Cardiac muscle cell (in vitro differentiated cells and primary cell): ENCODE measurements at regions not wholly inside any gene's neighbourhood (a gene's known extent, or its start where the extent isn't known, plus 50 kb on each side); places are given as distances from the start of the nearest gene placed in this dataset.

Experiments used
- DNase-seq, 2 donors: peaks; one replicate each; pipeline versions ENCODE4 v3.0.0 to v3.0.0-alpha.2; 2010 to 2017; ENCODE audit warnings: low read depth in 1 of 2, low spot score in 1 of 2
- H3K27ac ChIP-seq: fragments of 200-600 bp; sonication (generic); 2 replicates; pipeline ENCODE4 v1.5.1; 2016
- H3K27me3 ChIP-seq: fragments of 200-600 bp; sonication (generic); 2 replicates; pipeline ENCODE4 v1.6.0; 2016; ENCODE audit warnings: control low read depth
- H3K36me3 ChIP-seq: fragments of 200-600 bp; sonication (generic); 2 replicates; pipeline ENCODE4 v1.5.1; 2016; ENCODE audit warnings: control low read depth
- H3K4me1 ChIP-seq: fragments of 200-600 bp; sonication (generic); 2 replicates; pipeline ENCODE4 v1.8.1; 2017; ENCODE audit warnings: low read depth, mild to moderate bottlenecking, mixed run types
- H3K4me3 ChIP-seq: fragments of 200-600 bp; sonication (generic); 2 replicates; pipeline ENCODE4 v1.5.1; 2016; ENCODE audit warnings: mild to moderate bottlenecking
- H3K9me3 ChIP-seq: fragments of 200-600 bp; sonication (generic); 2 replicates; pipeline ENCODE4 v1.5.1; 2017; ENCODE audit warnings: low read depth, mild to moderate bottlenecking, control low read depth
- TF ChIP-seq, protein P1 (sequence below): IDR thresholded peaks from 2 replicates; pipeline ENCODE4 v1.5.1; 2012; ENCODE audit warnings: low read depth, mild to moderate bottlenecking, low read length

DNA sequence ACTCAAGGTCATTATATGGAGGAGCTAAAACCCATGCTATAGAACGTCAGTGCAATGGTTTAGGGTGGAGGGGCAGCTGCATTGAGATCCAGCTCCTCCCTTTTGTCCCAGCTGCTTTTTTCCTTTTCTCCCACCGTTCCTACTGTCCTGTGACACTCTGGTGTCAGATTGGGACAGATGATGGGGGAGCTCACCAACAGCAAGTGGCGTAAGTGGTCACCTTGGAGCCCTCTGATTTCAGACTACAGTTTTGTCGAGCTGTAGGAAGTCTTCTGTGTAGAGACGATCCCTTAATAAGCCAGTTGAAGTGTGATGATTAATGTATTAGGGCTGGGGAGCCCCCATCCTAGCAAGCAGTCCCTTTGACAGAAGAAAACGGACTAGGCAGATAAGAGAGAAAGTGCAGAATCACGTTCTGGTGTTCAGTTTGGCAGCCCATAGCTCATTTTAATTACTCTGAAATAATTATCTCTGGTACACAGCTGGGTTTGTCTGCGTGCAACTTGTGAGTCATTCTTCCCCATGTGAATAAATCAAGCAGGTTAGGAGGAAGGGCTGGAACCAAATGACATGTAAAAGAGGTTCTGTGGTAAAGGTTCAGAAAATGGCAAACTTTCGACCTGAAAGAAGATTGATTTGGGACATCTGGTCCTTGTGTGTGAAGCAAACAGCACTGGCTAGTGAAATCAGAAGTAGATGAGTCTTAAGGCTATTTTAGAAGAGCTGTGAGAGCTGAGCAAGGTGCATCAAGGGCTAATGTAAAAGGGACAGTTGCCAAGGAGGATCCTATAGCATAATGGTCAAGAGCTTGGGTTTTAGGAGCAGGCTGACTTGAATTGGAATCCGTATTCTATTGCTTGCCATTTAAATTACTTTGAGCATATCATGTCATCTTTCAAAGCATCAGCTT is 241.4 kb downstream of the EDEM1 start:
- H3K27me3 ChIP-seq: no peaks in the 10 kb centered on the region
- no peaks in the 10 kb centered on the region for H3K36me3 ChIP-seq
- H3K4me3 ChIP-seq: no peak overlapping the region
- H3K4me1 ChIP-seq: no peaks in the 10 kb centered on the region
- DNase-seq: no peak
- TF ChIP-seq, protein P1, sequence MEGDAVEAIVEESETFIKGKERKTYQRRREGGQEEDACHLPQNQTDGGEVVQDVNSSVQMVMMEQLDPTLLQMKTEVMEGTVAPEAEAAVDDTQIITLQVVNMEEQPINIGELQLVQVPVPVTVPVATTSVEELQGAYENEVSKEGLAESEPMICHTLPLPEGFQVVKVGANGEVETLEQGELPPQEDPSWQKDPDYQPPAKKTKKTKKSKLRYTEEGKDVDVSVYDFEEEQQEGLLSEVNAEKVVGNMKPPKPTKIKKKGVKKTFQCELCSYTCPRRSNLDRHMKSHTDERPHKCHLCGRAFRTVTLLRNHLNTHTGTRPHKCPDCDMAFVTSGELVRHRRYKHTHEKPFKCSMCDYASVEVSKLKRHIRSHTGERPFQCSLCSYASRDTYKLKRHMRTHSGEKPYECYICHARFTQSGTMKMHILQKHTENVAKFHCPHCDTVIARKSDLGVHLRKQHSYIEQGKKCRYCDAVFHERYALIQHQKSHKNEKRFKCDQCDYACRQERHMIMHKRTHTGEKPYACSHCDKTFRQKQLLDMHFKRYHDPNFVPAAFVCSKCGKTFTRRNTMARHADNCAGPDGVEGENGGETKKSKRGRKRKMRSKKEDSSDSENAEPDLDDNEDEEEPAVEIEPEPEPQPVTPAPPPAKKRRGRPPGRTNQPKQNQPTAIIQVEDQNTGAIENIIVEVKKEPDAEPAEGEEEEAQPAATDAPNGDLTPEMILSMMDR: no peak
- no peak overlapping the region for H3K27ac ChIP-seq
- no peaks in the 10 kb centered on the region for H3K9me3 ChIP-seq

DNA sequence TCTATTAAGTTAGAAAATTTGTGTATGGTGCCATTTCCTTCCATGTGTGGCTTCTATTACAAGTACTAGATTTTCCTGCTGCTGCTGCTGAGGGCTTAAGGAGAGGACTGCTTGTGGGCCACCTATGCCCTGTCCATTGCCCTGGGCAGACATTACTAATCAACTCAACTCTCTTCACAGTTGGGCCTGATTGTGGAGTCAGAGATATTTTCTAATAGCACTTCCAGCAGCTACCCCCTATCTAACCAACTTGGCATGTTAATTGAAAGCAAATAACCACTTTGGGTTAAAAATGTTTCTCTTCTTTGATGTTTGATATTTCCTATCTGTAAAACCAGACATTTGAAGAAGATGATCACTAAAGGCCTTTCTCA is 242.0 kb downstream of the EDEM1 start:
- DNase-seq: no peak
- TF ChIP-seq, protein P1: no peak
- H3K36me3 ChIP-seq: no peaks in the 10 kb centered on the region
- H3K4me3 ChIP-seq: no peak overlapping the region
- H3K4me1 ChIP-seq: no peaks in the 10 kb centered on the region
- no peak overlapping the region for H3K27ac ChIP-seq
- no peaks in the 10 kb centered on the region for H3K27me3 ChIP-seq
- no peaks in the 10 kb centered on the region for H3K9me3 ChIP-seq

DNA sequence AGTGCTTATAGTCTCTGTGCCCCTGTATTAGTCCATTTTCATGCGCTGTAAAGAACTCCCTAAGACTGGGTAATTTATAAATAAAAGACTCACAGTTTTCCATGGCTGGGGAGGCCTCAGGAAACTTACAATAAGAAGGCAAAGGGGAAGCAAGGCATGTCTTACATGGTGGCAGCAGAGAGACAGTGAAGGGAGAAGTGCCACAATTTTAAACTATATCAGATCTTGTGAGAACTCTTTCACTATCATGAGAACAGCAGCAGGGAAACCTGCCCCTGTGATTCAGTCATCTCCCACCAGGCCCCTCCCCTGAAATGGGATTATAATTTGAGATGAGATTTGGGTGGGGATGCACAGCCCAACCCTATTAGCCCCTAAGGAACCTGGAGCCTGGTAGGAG is 243.2 kb downstream of the EDEM1 start:
- TF ChIP-seq, protein P1: no peak
- Histone ChIP-seq H3K36me3 (no peaks in the 10 kb centered on the region), H3K4me3 (no peak overlapping the region), H3K4me1 (no peaks in the 10 kb centered on the region), H3K27ac (no peak overlapping the region), H3K9me3 (no peaks in the 10 kb centered on the region), H3K27me3 (no peaks in the 10 kb centered on the region)
- no peak for DNase-seq

DNA sequence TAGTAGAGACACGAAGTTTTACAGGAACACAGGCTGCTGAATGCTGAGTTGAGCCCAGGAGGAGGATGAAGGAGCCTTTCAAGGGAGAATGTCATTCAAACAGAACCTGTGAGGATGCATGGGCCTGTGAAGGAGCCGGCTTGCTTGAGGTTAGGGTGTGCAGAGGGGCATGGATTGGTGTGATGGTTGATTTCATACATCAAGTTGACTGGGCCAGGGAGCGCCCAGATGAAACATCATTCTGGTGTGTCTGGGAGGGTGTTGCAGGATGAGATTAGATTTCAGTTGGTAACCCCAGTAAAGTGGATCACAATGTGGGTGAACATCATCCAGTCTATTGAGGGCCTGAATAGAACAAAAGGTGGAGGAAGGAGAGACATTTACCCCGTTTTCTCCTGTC is 243.6 kb downstream of the EDEM1 start:
- Histone ChIP-seq H3K4me3 (no peak overlapping the region), H3K36me3 (no peaks in the 10 kb centered on the region), H3K27me3 (no peaks in the 10 kb centered on the region), H3K27ac (no peak overlapping the region), H3K4me1 (no peaks in the 10 kb centered on the region), H3K9me3 (no peaks in the 10 kb centered on the region)
- no peak for DNase-seq
- TF ChIP-seq, protein P1: no peak

DNA sequence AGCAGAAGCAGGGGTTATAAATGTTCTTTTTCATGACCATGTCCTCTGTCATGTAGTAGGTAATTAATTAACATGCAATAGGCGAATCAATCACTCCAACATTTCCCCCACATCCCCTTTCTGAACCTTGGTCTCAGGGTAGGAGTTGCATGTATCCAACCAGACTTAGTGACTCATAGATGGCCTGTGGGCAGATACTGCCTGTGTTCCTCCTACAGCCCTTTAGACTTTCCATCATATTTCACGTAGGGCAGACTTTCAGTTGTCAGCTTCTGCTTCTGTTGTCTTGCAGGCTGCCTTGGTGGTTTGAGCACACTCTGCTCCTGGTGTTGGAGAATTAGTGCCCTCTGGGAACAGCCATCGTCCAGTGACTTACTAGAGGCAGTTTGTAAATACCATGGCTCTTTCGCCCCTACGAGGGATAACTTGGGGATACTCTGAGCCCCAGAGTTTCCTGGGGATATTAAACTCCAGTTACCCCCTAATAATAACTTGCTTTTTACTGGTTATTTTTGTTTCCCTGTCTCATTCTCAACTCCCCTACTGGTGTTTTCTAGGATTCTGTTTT is 244.4 kb downstream of the EDEM1 start:
- Histone ChIP-seq H3K4me3 (no peak overlapping the region), H3K4me1 (no peaks in the 10 kb centered on the region), H3K9me3 (no peaks in the 10 kb centered on the region), H3K36me3 (no peaks in the 10 kb centered on the region), H3K27me3 (no peaks in the 10 kb centered on the region), H3K27ac (no peak overlapping the region)
- DNase-seq: no peak
- TF ChIP-seq, protein P1: no peak
